ENCODE measurements at regions not wholly inside any gene's neighbourhood (a gene's known extent, or its start where the extent isn't known, plus 50 kb on each side); places are given as distances from the start of the nearest gene placed in this dataset.

DNA sequence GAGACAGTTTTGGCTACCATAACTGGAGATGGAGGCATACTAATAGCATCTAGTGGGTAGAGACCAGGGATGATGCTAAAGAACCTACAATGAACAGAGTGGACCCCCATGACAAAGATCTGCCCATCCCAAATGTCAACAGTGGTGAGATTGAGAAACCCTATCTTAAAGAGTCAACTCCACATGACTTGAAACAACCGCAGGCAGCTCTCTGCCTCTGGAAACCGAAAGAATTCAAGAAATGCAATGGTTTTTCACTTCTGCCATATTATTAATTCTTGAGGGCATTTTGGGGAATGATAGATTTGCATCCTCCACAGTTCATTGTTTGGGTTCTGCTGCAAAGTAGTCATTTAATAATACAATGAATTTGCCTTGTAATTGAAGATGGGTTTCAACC, 463.4 kb downstream of the MAFB start:
- Histone ChIP-seq H3K4me1 (ENCODE audit: insufficient read depth, low read length) (no peaks in the 10 kb centered on the region), H3K4me3 (ENCODE audit: low read length) (no peak overlapping the region), H3K27me3 (ENCODE audit: control insufficient read depth in 1 of 2, insufficient read depth in 2 of 2, low read length in 2 of 2) (peaks cover 0 to 4% of the 10 kb centered on the region in 2 experiments), H3K9me3 (ENCODE audit: control insufficient read depth in 1 of 2, insufficient read depth in 1 of 2, low read length in 2 of 2) (no peaks in the 10 kb centered on the region), H3K36me3 (ENCODE audit: insufficient read depth, low read length) (no peaks in the 10 kb centered on the region), H3K27ac (ENCODE audit: low read depth in 1 of 2, low read length in 2 of 2) (no peak overlapping the region)
- Mint-ChIP-seq H3K9me3 (peaks cover 2% of the 10 kb centered on the region), H3K4me3 (no peak overlapping the region), H3K36me3 (ENCODE audit: low read depth) (no peaks in the 10 kb centered on the region), H3K4me1 (ENCODE audit: low read depth) (no peaks in the 10 kb centered on the region), H3K27me3 (peaks cover 13% of the 10 kb centered on the region), H3K27ac (no peak overlapping the region)
- TF ChIP-seq, protein P1, sequence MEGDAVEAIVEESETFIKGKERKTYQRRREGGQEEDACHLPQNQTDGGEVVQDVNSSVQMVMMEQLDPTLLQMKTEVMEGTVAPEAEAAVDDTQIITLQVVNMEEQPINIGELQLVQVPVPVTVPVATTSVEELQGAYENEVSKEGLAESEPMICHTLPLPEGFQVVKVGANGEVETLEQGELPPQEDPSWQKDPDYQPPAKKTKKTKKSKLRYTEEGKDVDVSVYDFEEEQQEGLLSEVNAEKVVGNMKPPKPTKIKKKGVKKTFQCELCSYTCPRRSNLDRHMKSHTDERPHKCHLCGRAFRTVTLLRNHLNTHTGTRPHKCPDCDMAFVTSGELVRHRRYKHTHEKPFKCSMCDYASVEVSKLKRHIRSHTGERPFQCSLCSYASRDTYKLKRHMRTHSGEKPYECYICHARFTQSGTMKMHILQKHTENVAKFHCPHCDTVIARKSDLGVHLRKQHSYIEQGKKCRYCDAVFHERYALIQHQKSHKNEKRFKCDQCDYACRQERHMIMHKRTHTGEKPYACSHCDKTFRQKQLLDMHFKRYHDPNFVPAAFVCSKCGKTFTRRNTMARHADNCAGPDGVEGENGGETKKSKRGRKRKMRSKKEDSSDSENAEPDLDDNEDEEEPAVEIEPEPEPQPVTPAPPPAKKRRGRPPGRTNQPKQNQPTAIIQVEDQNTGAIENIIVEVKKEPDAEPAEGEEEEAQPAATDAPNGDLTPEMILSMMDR (IDR thresholded peaks at IDR 0.05) = no peak
- ATAC-seq (ENCODE audit: poor library complexity) (no peak), DNase-seq (no peak)
- ChIA-PET POLR2A (no interaction called here), CTCF (no interaction called here)
- intact Hi-C loops (cut with DNase I, micrococcal nuclease) = no loop called here

DNA sequence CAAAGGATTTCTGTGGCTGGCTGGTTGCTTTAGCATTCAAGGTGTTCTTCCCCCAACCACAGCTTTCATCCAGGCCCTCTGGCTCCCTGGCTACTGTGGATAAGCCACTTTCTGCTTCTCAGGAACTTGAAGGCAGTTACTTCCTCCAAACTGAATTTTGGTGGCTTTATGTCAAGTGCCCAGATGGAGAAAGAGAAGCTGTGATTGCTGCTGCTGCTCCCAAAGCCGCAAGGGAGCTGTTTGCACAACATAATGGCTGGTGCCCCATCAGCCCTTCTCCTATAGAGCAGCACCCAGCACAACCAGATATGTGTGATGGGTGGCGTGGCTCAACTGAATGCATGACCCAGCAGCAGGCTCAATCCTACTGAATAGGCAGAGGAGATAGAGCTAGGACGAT, 465.2 kb downstream of the MAFB start:
- CTCF ChIA-PET = no interaction called here
- Mint-ChIP-seq H3K4me1 (ENCODE audit: low read depth) (no peaks in the 10 kb centered on the region), H3K9me3 (peaks cover 2% of the 10 kb centered on the region), H3K36me3 (ENCODE audit: low read depth) (no peaks in the 10 kb centered on the region), H3K27me3 (peaks cover 12% of the 10 kb centered on the region), H3K27ac (no peak overlapping the region), H3K4me3 (no peak overlapping the region)
- Histone ChIP-seq H3K9me3 (ENCODE audit: control insufficient read depth in 1 of 2, insufficient read depth in 1 of 2, low read length in 2 of 2) (no peaks in the 10 kb centered on the region), H3K36me3 (ENCODE audit: insufficient read depth, low read length) (no peaks in the 10 kb centered on the region), H3K4me3 (ENCODE audit: low read length) (no peak overlapping the region), H3K4me1 (ENCODE audit: insufficient read depth, low read length) (no peaks in the 10 kb centered on the region), H3K27me3 (ENCODE audit: control insufficient read depth in 1 of 2, insufficient read depth in 2 of 2, low read length in 2 of 2) (peaks cover 0 to 3% of the 10 kb centered on the region in 2 experiments), H3K27ac (ENCODE audit: low read depth in 1 of 2, low read length in 2 of 2) (no peak overlapping the region)
- no peak for ATAC-seq (ENCODE audit: poor library complexity)
- POLR2A ChIA-PET = no interaction called here
- DNase-seq = no peak
- intact Hi-C loops (cut with DNase I, micrococcal nuclease) = no loop called here
- TF ChIP-seq, protein P1 (IDR thresholded peaks at IDR 0.05) = no peak

GRCh38 chr20:40218971-40219370, 470.1 kb downstream of the MAFB start:
- Mint-ChIP-seq H3K4me3 (no peak overlapping the region), H3K27me3 (no peaks in the 10 kb centered on the region), H3K4me1 (ENCODE audit: low read depth) (no peaks in the 10 kb centered on the region), H3K9me3 (peaks cover 2% of the 10 kb centered on the region), H3K27ac (no peak overlapping the region), H3K36me3 (ENCODE audit: low read depth) (no peaks in the 10 kb centered on the region)
- Histone ChIP-seq H3K9me3 (ENCODE audit: control insufficient read depth in 1 of 2, insufficient read depth in 1 of 2, low read length in 2 of 2) (no peaks in the 10 kb centered on the region), H3K4me3 (ENCODE audit: low read length) (no peak overlapping the region), H3K27me3 (ENCODE audit: control insufficient read depth in 1 of 2, insufficient read depth in 2 of 2, low read length in 2 of 2) (peaks cover 0 to 3% of the 10 kb centered on the region in 2 experiments), H3K27ac (ENCODE audit: low read depth in 1 of 2, low read length in 2 of 2) (no peak overlapping the region), H3K36me3 (ENCODE audit: insufficient read depth, low read length) (no peaks in the 10 kb centered on the region), H3K4me1 (ENCODE audit: insufficient read depth, low read length) (no peaks in the 10 kb centered on the region)
- DNase-seq (no peak), ATAC-seq (ENCODE audit: poor library complexity) (no peak)
- CTCF ChIA-PET = no interaction called here
- TF ChIP-seq, protein P1 (IDR thresholded peaks at IDR 0.05) = no peak
- POLR2A ChIA-PET = no interaction called here
- intact Hi-C loops (cut with DNase I, micrococcal nuclease) = no loop called here
